22Rv1 (cell line): ENCODE measurements at regions not wholly inside any gene's neighbourhood (a gene's known extent, or its start where the extent isn't known, plus 50 kb on each side); places are given as distances from the start of the nearest gene placed in this dataset.
"Not testable (repeated sequence)": the region's sequence is repeated elsewhere in the genome, so short reads cannot be mapped to it uniquely, and the experiment has no call there.

Experiments used
- H3K27ac ChIP-seq: fragments of 450-650 bp; 2 replicates; pipeline ENCODE4 v1.5.1; 2017
- CTCF ChIP-seq: fragments of 450-650 bp; IDR thresholded peaks from 2 replicates; pipeline ENCODE4 v1.5.1; 2017; ENCODE audit warnings: mild to moderate bottlenecking
- ZFX ChIP-seq: fragments of 450-650 bp; IDR thresholded peaks from 2 replicates; pipeline ENCODE4 v1.6.1; 2017; ENCODE audit warnings: antibody characterized with exemption, borderline replicate concordance

GRCh38 chr13:89455741-89456140 lies 1784.6 kb downstream of the SLITRK5 start:
- TF ChIP-seq ZFX (no peak), CTCF (no peak)
- H3K27ac ChIP-seq = no peak overlapping the region

GRCh38 chr13:89457977-89458376 lies 1786.8 kb downstream of the SLITRK5 start:
- no peak overlapping the region for H3K27ac ChIP-seq
- TF ChIP-seq CTCF (no peak), ZFX (no peak)

GRCh38 chr13:89458456-89458855 lies 1787.3 kb downstream of the SLITRK5 start:
- no peak overlapping the region for H3K27ac ChIP-seq
- TF ChIP-seq CTCF (no peak), ZFX (no peak)

GRCh38 chr13:89460895-89461294 lies 1789.7 kb downstream of the SLITRK5 start:
- H3K27ac ChIP-seq = not testable (repeated sequence)

GRCh38 chr13:89465366-89465765 lies 1794.2 kb downstream of the SLITRK5 start:
- no peak overlapping the region for H3K27ac ChIP-seq
- TF ChIP-seq ZFX (no peak), CTCF (no peak)

GRCh38 chr13:89468081-89468480 lies 1796.9 kb downstream of the SLITRK5 start:
- no peak for TF ChIP-seq ZFX
- TF ChIP-seq CTCF = no peak
- no peak overlapping the region for H3K27ac ChIP-seq

GRCh38 chr13:89470901-89471300 lies 1799.7 kb downstream of the SLITRK5 start:
- TF ChIP-seq CTCF = no peak
- TF ChIP-seq ZFX = no peak
- H3K27ac ChIP-seq = no peak overlapping the region

- TF ChIP-seq CTCF (no peak), ZFX (no peak)
- no peak overlapping the region for H3K27ac ChIP-seq
These were observed 1803.3 kb downstream of the SLITRK5 start for GRCh38 chr13:89474432-89474831.
